Jurkat, Clone E6-1 (cell line): ENCODE measurements at regions not wholly inside any gene's neighbourhood (a gene's known extent, or its start where the extent isn't known, plus 50 kb on each side); places are given as distances from the start of the nearest gene placed in this dataset.

Experiments
- DNase-seq: peaks from one replicate; pipeline ENCODE4 v3.0.0-alpha.2; 2011; ENCODE audit warnings: low read depth, low spot score
- H3K4me3 ChIP-seq: 2 replicates; pipeline ENCODE4 v1.5.1; 2011; ENCODE audit warnings: mild to moderate bottlenecking, low read length, control low read depth, moderate library complexity

DNA sequence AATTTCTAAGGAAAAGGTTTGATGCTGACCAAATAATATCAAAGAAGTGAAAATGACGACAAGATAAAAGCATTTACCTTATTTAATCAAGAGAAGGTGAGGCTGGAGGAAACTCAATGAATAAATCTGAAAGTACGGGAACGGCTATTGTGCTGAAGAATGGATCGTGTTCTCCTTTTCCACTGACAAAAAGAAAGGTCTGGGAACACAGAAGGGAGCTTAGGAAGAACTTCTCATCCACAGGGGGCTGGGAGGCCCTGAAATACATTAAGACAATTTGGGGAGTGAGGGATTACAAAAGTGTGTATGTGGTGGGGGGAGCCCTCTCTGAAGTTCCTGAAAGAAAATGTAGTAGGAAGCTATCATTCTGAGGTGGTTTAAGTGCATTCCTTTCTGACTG is 582.3 kb downstream of the SLC4A3 start:
- DNase-seq = no peak
- H3K4me3 ChIP-seq = no peak overlapping the region

DNA sequence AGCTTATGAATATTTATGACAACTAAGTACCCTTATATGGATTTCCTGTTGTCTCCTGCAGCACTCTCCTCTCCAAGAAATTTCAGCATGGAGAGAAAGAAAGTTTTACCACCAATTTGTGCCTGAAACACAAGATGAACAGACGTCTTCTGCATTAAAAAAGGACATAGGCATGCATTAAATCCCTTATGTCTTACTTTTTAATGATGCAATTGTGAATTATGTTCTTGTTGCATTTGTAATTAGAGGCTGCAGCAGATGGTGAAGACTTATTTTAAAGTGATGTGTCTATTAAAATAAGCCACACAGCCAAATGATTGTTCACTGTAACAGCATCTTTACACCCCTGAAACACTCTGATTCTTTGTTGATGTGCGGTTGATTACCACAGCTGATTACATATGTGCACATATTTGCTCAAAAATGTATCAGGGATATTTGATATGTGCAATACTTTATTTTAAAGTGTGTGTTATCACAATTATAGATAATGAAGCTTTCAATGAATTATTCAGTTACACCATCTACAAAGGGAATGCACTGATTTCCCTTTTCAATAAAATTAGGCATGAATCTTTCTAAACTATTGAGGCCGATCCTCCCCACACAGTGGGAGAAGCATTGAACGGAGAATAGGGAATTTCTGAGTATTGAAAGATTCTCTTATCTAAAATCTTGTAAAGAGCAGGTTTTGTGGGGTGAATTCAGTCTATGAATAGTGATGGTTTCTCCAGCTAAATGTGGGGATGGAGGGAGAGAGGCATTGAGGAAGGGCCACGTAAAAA is 585.1 kb downstream of the SLC4A3 start:
- no peak for DNase-seq
- H3K4me3 ChIP-seq = no peak overlapping the region

DNA sequence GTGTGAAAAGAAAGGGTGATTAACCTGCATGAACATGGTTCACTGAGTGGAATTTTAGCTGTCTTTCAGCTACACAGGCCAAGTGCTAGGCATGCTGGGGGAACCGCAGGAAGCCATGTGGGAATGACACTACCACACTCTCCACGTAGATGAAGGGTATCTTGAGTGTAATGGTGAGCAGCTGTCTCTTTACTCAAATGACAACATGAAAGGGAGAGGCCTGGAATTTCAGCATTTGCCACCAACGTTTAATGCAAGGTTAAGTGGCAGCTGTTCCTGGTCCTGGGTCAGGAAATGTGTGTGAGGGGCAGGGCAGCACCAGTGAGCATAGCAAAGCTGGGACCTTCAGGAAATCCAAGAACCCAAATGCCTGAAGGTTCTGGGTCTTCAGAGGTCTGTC is 588.4 kb downstream of the SLC4A3 start:
- DNase-seq = no peak

DNA sequence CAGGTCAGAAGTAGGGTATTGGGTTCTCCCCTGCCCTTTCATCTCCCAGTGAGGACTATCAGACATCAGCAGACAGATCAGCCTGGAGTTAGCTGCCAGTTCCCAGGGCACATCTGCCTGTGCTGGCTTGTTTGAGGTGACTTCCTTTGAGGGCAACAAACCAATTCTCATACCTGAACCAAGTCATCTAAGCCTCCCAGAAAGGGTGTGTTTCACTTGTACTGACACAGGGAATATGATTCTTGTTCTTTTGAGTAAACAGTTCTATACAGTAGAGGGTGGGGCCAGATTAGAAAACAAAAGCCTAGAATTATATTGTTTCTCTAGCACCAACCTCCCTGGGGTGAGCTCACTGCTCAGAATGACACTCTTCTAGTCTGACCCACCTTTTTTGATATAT is 591.9 kb downstream of the SLC4A3 start:
- H3K4me3 ChIP-seq = no peak overlapping the region
- DNase-seq = no peak

More for the DNA sequence above, 588.4 kb downstream of the SLC4A3 start:
- H3K4me3 ChIP-seq = no peak overlapping the region

DNA sequence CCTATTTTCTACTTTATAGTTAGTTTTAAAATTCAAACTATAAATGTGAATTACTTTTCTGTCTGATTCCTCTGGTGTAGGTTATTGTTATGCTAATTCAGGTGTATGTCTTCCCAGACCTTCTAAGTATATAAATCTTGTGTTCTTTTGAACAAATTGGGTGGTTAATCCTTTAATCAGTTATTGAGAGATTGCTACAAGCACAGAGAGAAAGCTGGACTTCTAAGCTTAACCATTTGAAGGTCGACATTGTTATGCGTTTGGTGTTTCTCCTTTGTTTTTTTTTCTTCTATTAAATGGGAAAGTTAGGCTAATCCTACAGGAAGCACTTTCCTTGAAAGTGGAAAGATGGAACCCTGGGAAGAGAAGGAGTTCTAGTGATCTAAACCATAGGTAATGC is 592.6 kb downstream of the SLC4A3 start:
- DNase-seq = no peak
- no peak overlapping the region for H3K4me3 ChIP-seq

DNA sequence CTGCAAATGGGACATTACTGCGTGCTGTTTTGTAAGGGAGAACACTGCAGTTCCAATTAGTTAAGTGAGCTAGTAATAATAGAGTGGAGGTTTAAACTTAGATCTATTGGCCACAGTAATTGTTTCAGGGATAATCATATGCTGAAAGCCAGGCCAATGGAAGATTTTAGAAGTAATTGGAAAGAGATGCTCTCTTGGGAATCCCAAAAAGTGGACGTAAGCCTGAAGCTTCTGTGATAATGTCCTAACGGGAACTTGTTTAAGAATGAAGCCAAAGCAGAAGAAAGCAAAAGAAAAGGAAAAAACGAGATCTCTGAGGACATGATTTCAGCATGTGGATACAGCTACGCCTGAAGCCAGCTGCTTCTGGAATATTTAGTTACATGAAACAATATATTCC is 594.6 kb downstream of the SLC4A3 start:
- no peak for DNase-seq
- H3K4me3 ChIP-seq = no peak overlapping the region

DNA sequence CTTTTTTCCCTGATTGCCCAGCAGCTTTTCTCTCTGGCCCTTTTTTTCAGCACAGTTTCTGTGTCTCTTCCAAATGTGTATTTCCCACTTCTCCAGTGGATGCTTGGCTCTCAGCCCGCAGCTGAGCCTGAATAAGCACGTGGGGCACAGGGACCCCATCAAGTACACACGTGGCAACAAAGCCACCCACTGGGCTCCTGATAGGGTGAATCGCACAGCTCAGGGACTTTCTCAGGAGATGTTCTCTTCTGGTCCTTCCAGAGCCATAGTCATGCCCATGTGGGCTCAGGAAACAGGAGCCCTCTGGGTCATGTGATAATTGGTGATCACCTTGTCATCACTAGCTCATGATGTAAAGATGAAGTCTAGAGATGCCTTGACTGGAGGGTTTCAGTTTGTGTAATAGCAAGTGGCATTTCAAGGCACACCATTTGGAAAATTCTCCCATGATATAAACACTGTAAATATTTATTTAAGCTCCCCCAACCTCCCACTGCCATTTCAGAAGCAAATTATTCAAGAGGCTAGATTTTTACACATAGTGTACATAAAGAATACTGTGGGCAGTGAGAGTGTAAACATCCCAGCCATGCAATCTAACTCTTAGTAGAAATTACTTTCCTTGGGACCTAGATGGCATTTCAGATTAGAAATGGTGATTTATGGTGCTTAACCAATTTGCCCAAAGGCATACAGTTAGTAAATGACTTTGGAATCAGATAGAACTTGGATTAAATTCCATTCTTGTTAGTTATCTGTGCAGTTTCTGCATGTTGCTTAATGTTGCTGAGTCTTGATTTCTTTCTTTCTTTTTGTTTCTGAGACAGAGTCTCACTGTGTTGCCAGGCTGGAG is 597.5 kb downstream of the SLC4A3 start:
- no peak overlapping the region for H3K4me3 ChIP-seq
- DNase-seq = no peak

DNA sequence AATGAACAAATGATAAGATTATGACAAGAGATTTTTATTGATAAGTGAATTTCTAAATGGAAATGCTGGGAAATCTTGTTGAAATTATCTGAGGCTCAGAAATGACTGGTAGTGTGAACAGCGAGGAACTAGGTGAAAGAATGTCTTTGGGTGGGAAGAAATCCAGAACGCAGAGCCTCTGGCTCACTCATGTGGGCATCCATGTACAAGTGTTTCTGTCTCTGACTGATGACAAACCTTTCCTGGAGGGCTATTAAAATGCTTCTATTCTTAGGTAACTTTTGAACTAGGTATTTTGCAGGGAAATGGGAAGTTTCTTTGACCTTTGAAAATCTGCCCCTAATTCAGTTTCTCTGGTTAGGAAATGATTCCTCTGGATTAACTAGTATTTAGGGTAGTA is 598.6 kb downstream of the SLC4A3 start:
- DNase-seq = no peak
- H3K4me3 ChIP-seq = no peak overlapping the region

DNA sequence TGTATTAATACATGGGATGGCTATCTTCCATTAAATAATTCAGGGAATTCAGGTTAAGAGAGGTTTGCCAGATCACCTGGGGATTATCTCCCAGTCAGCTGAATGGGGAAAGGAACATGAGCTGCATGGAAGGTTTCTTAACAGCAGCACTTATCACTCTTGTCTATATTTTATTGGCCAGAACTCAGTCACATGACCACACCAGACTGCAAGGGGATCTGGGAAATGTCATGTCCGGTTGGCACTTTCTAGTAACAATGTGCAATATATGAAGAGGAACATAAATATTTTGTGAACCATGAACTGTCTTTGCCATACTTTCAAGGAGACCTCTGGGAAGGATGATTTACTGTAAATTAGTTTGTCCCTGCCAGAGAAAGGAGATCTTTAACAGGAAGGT is 599.1 kb downstream of the SLC4A3 start:
- no peak for DNase-seq
- H3K4me3 ChIP-seq = no peak overlapping the region

DNA sequence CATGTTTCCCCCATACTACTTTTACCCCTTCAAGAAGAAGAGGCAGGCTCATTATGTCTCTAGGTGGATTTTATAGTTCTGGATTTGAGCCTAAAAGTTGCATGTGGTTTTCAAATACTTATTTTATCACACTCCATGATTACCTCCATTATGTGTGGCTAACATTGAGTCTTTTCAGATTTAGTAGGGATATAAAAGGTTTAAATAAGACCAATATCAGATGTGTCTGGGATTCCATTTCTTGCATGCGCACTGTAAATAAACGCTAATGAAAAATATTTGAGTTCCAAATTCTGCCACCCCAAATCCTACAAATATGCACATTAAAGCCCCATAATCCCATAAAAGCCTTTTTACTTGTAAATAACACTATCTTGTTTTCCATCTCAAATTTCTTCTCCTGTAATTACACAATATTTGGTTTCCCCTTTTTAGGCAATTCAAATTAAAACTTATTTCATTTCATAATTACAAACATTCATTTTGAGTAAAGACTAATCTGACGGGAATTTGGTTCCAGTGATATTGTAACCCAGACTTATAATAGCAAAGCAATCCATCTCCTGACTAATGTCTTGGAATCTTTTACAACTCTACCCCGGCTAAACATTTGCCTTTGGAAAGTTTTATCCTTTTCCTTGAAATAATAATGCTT is 600.0 kb downstream of the SLC4A3 start:
- no peak for DNase-seq
- H3K4me3 ChIP-seq = no peak overlapping the region

DNA sequence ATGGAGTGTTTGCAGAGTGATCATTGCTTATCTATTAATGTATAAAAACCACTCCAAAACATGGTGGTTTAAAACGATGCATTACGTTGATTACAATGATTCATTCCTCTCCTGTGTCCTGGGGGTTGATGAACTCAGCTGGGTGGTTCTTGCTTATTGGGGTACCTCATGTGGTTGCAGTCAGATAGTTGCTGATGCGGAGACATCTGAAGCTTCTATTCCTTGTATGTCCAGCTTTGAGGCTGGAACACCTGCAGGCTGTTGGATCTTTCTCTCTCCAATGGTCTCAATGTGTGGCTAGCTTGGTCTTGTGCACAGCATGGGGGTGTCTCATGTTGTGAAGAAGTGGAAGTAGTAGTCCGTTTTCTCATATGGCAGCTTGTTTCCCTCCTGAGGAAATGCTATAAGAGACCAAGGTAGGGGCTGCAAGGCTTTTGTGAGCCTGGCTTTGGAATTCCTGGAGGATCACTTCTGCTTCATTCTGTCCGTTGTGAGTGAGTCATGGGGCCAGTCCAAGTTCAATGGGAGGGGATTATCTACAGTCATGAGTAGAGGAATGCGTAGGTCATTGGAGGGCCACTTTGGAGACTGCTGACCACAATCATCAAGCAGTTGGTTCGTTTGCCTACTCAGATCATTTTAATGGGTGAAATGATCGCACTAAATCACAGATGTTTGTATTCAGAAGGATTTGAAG is 601.0 kb downstream of the SLC4A3 start:
- H3K4me3 ChIP-seq = no peak overlapping the region
- DNase-seq = no peak

DNA sequence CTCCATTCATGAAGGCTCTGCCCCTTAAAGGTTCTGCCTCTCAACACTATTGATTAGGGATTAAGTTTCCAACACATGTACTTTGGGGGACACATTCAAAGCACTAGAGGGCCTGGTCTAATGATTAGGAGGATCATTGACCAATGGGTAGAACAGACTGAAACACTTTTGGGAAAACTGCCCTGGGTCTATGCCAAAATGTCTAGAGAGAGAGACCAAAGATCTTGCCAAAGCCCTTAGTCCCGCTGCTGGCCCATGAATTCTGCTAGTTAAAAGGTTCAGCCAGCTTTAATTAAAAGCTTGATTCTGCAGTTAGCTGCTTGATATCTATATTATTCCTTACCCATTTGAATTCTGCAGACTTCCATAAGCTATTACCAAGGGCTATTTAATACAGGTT is 613.2 kb downstream of the SLC4A3 start:
- no peak overlapping the region for H3K4me3 ChIP-seq
- no peak for DNase-seq

DNA sequence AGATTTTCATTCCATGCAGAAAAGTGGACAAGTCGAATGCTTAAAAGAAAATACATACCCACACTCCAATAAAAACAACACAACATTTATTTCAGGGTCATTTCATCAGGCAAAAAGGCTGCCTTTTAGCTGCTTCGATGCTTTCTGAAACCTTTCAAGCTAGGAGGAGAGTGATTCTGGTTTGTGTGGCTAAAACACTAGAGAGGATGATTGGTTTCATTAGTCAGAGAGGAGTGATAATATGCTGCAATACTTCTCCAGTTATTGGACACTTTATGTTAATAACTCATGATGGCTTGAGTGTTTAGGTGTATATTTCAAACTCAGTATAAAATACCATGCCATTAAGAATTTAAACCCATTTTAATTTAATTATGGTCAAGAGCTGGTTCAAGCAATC is 614.0 kb downstream of the SLC4A3 start:
- no peak overlapping the region for H3K4me3 ChIP-seq
- DNase-seq = no peak

DNA sequence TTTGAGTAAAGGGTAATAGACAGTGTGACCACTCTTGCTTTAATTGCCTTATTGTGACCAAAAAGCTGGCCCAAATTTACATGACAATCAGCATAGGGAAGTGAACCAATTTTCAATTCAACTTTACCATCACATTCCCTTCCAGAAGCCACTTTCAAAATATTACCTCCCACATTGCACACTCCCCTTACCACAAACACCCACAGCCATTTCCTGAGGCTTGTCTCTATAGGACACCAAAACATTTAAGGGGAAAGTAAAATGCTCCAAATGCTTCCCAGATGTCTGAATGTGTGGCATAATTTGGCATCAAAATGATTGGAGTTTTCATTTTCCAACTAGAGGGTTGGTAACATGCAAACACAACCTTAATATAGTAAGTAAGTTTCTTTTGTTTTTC is 616.1 kb downstream of the SLC4A3 start:
- H3K4me3 ChIP-seq = no peak overlapping the region
- no peak for DNase-seq

DNA sequence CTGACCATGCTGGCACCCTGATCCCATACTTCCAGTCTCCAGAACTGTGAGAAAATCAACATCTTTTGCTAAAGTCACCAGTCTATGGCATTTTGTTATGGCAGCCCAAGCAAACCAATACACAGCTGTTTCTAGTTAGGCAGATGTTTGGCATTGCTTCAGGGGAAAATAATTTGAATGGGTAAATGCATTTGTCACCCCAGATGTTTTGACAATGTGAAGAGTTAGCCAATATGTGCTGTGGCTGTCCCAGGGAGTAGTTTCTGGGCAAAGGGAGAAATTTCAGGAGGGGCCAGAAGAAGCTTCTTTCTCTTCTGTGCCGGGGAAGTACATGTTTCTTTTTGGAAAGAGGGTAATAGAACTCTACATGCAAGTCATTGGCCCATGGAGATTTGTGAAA is 619.0 kb downstream of the SLC4A3 start:
- DNase-seq = no peak
- H3K4me3 ChIP-seq = no peak overlapping the region

DNA sequence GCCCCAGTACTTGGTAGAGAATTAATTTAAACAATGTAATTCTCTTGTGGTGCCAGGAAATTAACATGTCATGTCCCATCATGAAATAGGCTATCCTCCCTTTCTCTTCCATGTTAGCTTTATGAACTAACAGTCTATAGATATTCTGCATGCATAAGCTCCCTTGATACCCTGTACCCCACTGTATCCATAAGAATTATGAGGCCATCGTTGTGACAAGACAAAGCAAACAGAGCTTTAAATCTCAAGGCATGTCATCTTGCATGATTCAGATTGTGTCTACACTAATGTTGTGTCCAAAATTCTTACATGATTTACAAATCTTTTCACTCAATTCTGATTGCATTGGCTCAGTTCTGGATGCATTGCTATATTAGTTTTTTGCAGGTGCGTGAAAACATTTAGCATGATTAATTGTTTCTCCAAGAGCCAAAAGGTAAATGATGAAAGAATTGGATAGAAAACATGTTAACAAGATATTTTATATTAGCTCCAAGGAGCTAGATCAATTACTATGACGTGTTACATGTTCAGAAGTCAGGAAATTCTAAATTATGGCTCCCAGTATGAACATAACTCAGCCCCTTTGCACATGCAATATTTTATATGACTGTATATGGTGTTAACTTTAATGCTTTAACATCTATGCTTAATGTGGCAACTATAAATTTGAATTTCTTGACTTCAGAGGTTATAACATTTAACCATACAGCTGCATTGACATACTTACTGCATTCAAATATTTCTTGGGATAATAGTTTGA is 620.3 kb downstream of the SLC4A3 start:
- no peak overlapping the region for H3K4me3 ChIP-seq
- DNase-seq = no peak

DNA sequence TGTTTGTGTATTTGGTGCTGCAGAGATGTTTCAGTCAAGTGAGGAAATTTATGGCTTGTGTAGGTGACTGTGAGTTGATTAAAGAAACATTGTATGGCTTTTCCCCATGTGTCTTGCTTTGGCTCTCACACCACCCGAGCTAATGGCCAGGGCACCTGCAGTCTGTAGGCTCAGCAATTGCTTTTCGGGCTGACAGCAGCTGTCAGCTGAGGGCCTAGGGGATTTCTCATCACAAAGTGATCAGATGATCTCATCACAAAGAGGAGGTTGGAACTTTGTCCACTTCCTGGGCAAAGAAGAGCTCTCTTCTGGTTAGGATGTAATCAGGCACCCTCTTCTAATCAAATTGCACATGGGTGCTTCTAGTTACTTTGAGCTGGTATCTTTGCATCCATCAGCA is 632.2 kb downstream of the SLC4A3 start:
- DNase-seq = no peak
- no peak overlapping the region for H3K4me3 ChIP-seq

DNA sequence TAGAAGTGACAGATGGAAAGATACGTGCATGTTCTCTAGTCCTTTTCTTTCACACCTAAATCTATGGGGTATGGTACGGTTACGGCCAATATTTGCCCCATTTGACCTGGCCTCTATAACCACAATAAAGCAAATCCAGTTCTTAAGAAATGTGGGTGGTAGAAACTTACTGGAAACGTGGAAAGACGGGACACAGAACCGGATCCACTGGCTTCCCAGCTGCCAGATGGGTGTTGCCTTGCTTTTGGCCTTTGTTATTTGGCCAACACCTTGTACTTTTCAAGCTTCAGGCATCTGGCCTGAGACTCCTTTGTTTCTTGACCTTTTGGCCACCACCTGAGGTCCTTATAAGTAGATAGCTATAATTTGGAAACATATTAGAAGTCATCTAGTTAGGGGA is 635.9 kb downstream of the SLC4A3 start:
- DNase-seq = no peak

DNA sequence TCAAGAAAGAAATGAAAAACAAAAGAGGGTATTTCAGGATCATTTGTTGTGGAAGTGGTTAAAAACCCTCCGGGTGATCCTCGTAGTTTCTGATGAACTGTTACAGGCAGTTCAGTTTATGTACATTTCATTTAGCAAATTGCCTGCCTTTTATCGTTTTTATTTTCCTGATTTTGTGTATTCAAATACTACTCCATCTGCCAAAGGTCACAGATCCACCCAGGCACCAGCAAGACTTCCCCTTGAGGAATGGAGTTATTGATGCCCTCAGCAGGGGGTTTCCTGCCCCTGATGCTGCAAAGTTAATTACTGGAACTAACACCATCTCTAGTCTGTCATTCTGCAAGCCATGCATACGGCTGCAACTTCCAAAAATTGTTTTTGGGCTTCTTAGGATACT is 641.9 kb downstream of the SLC4A3 start:
- H3K4me3 ChIP-seq = no peak overlapping the region
- no peak for DNase-seq

More for the DNA sequence above, 635.9 kb downstream of the SLC4A3 start:
- no peak overlapping the region for H3K4me3 ChIP-seq
